ENCODE measurements at regions not wholly inside any gene's neighbourhood (a gene's known extent, or its start where the extent isn't known, plus 50 kb on each side); places are given as distances from the start of the nearest gene placed in this dataset.
"Not testable (repeated sequence)": the region's sequence is repeated elsewhere in the genome, so short reads cannot be mapped to it uniquely, and the experiment has no call there.

DNA sequence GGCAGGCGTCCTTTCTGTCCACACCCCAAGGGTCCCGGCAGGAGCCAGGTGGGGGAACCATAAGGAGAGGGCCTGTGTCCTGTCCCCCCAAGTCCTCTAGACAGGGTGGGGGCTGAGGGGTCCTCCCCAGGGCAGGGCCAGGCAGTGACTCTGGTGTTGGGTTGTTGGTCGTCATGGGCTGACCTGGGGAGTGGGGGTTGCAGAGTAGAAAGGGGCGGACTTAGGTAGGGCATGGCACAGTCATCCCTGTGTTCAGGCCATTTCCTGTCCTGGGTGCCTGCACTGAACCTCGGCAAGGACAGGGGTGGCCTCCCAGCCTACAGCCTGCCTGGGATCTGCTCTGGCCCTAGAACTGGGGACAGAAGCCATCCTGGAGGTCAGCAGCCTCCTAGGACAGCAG lies 356.2 kb downstream of the TMEM121 start:
- Mint-ChIP-seq H3K27me3 (ENCODE audit: low read depth) (no peaks in the 10 kb centered on the region), H3K27ac (ENCODE audit: unreplicated experiment) (no peak overlapping the region), H3K36me3 (ENCODE audit: low read depth) (peaks cover 2% of the 10 kb centered on the region), H3K4me1 (ENCODE audit: low read depth) (no peaks in the 10 kb centered on the region), H3K9me3 (ENCODE audit: low read depth) (peaks cover 16% of the 10 kb centered on the region), H3K4me3 (ENCODE audit: unreplicated experiment) (no peak overlapping the region)
- TF ChIP-seq, protein P1, sequence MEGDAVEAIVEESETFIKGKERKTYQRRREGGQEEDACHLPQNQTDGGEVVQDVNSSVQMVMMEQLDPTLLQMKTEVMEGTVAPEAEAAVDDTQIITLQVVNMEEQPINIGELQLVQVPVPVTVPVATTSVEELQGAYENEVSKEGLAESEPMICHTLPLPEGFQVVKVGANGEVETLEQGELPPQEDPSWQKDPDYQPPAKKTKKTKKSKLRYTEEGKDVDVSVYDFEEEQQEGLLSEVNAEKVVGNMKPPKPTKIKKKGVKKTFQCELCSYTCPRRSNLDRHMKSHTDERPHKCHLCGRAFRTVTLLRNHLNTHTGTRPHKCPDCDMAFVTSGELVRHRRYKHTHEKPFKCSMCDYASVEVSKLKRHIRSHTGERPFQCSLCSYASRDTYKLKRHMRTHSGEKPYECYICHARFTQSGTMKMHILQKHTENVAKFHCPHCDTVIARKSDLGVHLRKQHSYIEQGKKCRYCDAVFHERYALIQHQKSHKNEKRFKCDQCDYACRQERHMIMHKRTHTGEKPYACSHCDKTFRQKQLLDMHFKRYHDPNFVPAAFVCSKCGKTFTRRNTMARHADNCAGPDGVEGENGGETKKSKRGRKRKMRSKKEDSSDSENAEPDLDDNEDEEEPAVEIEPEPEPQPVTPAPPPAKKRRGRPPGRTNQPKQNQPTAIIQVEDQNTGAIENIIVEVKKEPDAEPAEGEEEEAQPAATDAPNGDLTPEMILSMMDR (IDR thresholded peaks at IDR 0.05): no peak
- DNase-seq (ENCODE audit: low spot score): peak; percentile 73

DNA sequence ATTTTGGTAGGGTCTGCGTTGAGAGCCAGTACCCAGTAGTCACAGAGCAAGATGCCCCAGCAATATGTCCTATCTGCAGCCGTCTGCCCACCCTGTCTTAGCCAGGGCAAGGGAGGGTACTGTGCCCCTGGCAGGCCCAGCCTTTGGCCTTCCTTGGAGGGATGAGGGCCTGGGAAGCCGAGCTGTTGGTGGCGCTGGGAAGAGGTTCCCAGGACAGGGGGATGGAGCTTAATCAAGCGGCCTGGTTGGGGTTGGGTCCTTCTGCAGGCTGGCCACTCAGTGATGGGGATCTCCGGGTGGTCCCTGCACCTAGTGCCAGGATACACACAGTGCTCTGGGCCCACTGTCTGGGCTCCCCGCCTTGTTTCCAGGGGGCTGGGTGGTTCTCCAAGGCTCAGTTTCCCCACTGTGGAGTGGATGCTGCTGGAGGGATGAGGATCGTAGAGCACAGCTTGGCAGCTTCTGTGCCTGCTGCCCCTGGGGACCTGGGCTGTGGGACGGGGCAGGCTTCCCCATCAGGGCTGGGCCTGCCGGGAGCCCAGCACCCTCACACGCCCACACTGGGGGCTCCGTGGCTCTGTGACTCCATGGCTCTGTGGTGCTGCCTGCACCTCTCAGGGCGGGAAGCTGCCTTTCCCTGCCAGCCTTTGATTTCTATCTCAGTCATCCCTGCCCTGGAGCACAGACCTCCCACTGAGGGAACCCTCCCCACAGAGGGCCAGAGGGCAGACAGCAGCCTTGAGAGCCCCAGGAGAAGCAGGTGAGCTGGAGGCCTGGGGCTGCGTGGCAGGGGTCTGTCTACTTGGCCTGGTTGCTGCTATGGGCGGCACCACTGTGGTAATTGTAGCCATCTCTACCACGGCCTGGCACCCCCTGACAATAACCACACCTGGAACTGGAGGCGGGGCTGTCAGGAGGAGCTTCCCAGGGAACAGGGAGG lies 357.0 kb downstream of the TMEM121 start:
- peak; percentile 75 for DNase-seq (ENCODE audit: low spot score)
- Mint-ChIP-seq H3K36me3 (ENCODE audit: low read depth) (peaks cover 2% of the 10 kb centered on the region), H3K4me1 (ENCODE audit: low read depth) (no peaks in the 10 kb centered on the region), H3K27me3 (ENCODE audit: low read depth) (no peaks in the 10 kb centered on the region), H3K4me3 (ENCODE audit: unreplicated experiment) (no peak overlapping the region), H3K9me3 (ENCODE audit: low read depth) (peaks cover 22% of the 10 kb centered on the region), H3K27ac (ENCODE audit: unreplicated experiment) (no peak overlapping the region)
- TF ChIP-seq, protein P1 (IDR thresholded peaks at IDR 0.05): no peak

DNA sequence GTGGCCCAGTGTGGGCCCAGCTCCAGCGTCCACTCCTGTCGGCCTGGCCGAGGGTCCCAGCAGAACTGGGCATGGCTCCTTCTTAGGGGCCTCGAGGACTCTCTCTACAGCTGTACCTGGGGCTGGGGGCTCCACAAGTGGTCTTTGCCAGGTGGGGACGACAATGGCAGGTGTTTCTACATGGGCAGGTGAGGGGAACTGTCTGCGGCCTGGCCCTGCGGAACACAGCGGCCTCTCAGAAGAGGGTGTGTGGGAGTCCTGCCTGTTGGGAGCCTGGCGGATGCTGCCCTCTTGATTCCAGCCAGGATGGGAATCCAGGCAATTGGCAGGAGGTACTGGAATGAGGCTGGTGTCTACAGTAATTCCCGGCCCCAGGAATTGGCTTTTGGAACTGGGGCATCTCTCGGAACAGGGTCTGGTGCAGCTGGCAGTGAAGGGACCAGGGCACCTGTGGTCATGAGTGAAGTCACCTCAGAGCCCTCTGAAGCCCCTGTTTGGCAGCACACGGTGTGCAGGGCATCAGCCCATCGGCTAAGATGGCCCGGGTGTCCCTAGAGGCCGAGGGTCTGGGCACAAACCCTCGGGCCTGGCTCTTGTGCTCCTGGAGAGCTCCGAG lies 357.9 kb downstream of the TMEM121 start:
- H3K4me1 Mint-ChIP-seq (ENCODE audit: low read depth); H3K4me3 Mint-ChIP-seq (ENCODE audit: unreplicated experiment); H3K27ac Mint-ChIP-seq (ENCODE audit: unreplicated experiment); H3K27me3 Mint-ChIP-seq (ENCODE audit: low read depth); H3K36me3 Mint-ChIP-seq (ENCODE audit: low read depth): not testable (repeated sequence)
- DNase-seq (ENCODE audit: low spot score): peak; percentile 59
- peaks cover 26% of the 10 kb centered on the region for H3K9me3 Mint-ChIP-seq (ENCODE audit: low read depth)

DNA sequence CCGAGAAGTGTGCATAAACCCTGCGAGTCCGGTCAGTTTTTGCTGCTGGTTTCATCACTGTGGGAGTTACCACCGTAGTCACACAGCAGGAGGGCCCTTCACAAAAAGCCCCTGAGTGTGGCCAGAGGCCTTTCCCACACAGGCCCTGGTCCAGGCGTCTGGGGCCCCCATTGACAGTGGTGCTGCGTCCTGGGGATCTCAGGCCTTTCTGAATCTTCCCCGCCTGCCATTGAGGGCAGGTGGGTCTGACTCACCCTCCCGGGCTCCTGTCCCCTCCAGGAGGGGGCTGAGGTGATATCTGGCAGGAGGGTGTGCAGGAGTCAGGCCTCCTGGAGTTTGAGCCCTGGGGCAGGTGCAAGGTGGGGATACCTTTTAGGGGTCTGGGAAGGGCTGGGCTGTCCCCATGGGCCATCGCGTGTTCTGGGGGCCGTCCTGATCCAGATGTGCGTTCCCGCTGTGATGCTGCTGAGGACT lies 358.5 kb downstream of the TMEM121 start:
- Mint-ChIP-seq H3K4me3 (ENCODE audit: unreplicated experiment) (no peak overlapping the region), H3K27ac (ENCODE audit: unreplicated experiment) (no peak overlapping the region), H3K9me3 (ENCODE audit: low read depth) (peaks cover 27% of the 10 kb centered on the region), H3K4me1 (ENCODE audit: low read depth) (no peaks in the 10 kb centered on the region), H3K36me3 (ENCODE audit: low read depth) (peaks cover 2% of the 10 kb centered on the region), H3K27me3 (ENCODE audit: low read depth) (no peaks in the 10 kb centered on the region)
- TF ChIP-seq, protein P1 (IDR thresholded peaks at IDR 0.05): no peak
- peak; percentile 59 for DNase-seq (ENCODE audit: low spot score)

DNA sequence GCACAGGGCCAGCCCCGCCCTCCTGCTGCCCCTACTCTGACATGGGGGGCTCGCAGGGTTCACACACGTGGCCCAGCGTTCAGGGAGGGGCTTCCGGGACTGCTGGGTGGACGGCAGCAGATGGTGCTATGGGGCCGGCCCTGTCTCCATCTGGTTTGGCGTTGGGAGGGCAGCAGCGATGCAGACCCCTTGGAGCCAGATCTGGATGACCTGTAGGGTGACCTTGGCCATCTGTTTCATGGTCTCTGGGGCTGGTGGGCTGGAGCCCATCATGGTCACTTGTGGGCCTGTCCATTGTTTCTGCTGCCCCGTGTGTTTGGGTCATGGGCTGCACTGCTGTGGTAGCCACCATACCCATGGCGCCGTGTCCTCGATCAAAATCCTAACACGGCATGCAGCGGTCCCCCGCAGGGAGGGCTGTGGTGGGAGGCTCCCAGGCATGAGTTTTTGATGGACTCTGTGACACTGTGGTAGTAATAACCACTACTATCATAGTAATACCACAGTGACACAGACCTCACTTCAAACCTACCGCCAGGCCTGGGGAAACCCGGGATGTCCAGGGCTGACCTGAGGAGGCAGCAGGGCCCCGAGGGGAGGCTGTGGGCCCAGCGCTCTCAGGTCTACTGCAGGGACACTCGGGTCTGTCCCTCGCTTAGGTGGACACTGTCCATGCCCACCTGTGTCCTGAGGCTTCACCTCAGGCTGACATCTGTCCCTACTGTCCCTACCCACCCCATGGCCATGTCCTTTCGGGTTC lies 359.4 kb downstream of the TMEM121 start:
- peaks cover 28% of the 10 kb centered on the region for H3K9me3 Mint-ChIP-seq (ENCODE audit: low read depth)
- H3K27me3 Mint-ChIP-seq (ENCODE audit: low read depth): no peaks in the 10 kb centered on the region
- peaks cover 2% of the 10 kb centered on the region for H3K36me3 Mint-ChIP-seq (ENCODE audit: low read depth)
- H3K27ac Mint-ChIP-seq (ENCODE audit: unreplicated experiment): no peak overlapping the region
- no peak overlapping the region for H3K4me3 Mint-ChIP-seq (ENCODE audit: unreplicated experiment)
- DNase-seq (ENCODE audit: low spot score): peak; percentile 73
- no peaks in the 10 kb centered on the region for H3K4me1 Mint-ChIP-seq (ENCODE audit: low read depth)
- TF ChIP-seq, protein P1 (IDR thresholded peaks at IDR 0.05): no peak

DNA sequence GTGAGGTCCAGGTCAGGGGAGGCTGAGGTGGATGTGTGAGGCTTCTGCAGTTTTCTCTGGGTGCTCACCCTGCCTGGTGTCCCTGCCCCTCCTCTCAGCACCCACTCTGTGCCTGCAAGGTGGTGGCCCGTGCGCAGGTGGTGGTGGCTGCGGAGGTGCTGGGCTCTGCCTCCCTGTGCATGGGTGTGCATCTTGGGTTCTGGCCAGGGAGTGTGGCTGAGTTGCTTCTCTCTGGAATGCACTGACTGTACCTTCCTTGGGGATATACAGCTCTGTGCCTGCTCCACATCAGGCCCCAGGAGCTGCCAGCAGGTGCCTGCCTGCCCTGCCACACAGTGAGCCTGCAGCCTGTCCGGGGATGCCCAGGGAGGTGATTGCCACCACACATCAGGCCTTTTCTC lies 360.4 kb downstream of the TMEM121 start:
- H3K36me3 Mint-ChIP-seq (ENCODE audit: low read depth); H3K27me3 Mint-ChIP-seq (ENCODE audit: low read depth): not testable (repeated sequence)

More for the DNA sequence above, 360.4 kb downstream of the TMEM121 start:
- H3K27ac Mint-ChIP-seq (ENCODE audit: unreplicated experiment); H3K4me1 Mint-ChIP-seq (ENCODE audit: low read depth); H3K4me3 Mint-ChIP-seq (ENCODE audit: unreplicated experiment): not testable (repeated sequence)
- peak; percentile 55 for DNase-seq (ENCODE audit: low spot score)
- peaks cover 29% of the 10 kb centered on the region for H3K9me3 Mint-ChIP-seq (ENCODE audit: low read depth)

All from chondrocyte (in vitro differentiated cells).